H1 (cell line): ENCODE measurements at regions not wholly inside any gene's neighbourhood (a gene's known extent, or its start where the extent isn't known, plus 50 kb on each side); places are given as distances from the start of the nearest gene placed in this dataset.

Experiments
- CTCF ChIA-PET: fragments of 300-600 bp; sonication (Branson Sonifier 250); formaldehyde crosslinking; loops from one replicate; lab custom pipeline; 2021; ENCODE audit not compliant: partially characterized antibody; lab: Charles Lee
- POLR2A ChIA-PET: fragments of 300-600 bp; sonication (Branson Sonifier 250); formaldehyde crosslinking; loops from one replicate; lab custom pipeline; 2021; ENCODE audit warnings: inconsistent platforms; ENCODE audit not compliant: partially characterized antibody; lab: Charles Lee
- DNase-seq, 2 experiments: peaks; one replicate each; pipeline versions ENCODE4 v3.0.0 to v3.0.0-alpha.2; 2010 to 2022; ENCODE audit warnings: low spot score in 2 of 2, low read depth in 1 of 2, mixed read lengths in 1 of 2
- FAIRE-seq: peaks from 2 replicates; lab custom pipeline; 2011; peaks lifted over from hg19 to GRCh38; lab: Jason Lieb, UNC
- H2AFZ ChIP-seq: 2 replicates; pipeline ENCODE4 v1.8.1; 2012; ENCODE audit warnings: low read length, inconsistent platforms
- H2AK5ac ChIP-seq: 2 replicates; pipeline ENCODE4 v1.6.1; 2013; ENCODE audit warnings: low read depth, low read length
- H2BK120ac ChIP-seq: replicated peaks from 2 replicates; pipeline ENCODE3; 2013; ENCODE audit warnings: low read depth, low read length, inconsistent platforms
- H2BK12ac ChIP-seq: 2 replicates; pipeline ENCODE4 v1.6.1; 2013; ENCODE audit warnings: low read depth, low read length
- H2BK15ac ChIP-seq: 2 replicates; pipeline ENCODE4 v1.6.1; 2013; ENCODE audit warnings: low read length
- H2BK20ac ChIP-seq: 2 replicates; pipeline ENCODE4 v1.6.1; 2013; ENCODE audit warnings: low read length
- H2BK5ac ChIP-seq: 2 replicates; pipeline ENCODE4 v1.6.1; 2013; ENCODE audit warnings: low read depth, low read length
- H3K14ac ChIP-seq: 2 replicates; pipeline ENCODE4 v1.6.1; 2013; ENCODE audit warnings: inconsistent platforms; ENCODE audit not compliant: insufficient read length
- H3K18ac ChIP-seq: 2 replicates; pipeline ENCODE4 v1.6.1; 2013; ENCODE audit warnings: low read length; ENCODE audit errors: extremely low read depth
- H3K23ac ChIP-seq: 2 replicates; pipeline ENCODE4 v1.6.1; 2013; ENCODE audit warnings: inconsistent platforms; ENCODE audit not compliant: insufficient read length
- H3K23me2 ChIP-seq: 2 replicates; pipeline ENCODE4 v1.6.1; 2013; ENCODE audit warnings: low read depth, low read length
- H3K27ac ChIP-seq: 2 replicates; pipeline ENCODE4 v1.6.1; 2011; ENCODE audit warnings: low read depth, low read length, inconsistent platforms
- H3K27me3 ChIP-seq, 4 experiments: replicated peaks in 1 of 4; 1 replicate in 1 of 4; 2 replicates in 3 of 4; pipeline versions ENCODE4 v1.6.1 to v1.8.1; 2011 to 2013; ENCODE audit warnings: low read length in 3 of 4, mild to moderate bottlenecking in 3 of 4, inconsistent platforms in 2 of 4, mixed read lengths in 2 of 4, moderate library complexity in 1 of 4; ENCODE audit not compliant: control insufficient read depth in 3 of 4, insufficient read depth in 3 of 4; ENCODE audit errors: extremely low read depth in 1 of 4
- H3K36me3 ChIP-seq, 4 experiments: 2 replicates each; pipeline versions ENCODE4 v1.6.1 to v1.8.1; 2011 to 2013; ENCODE audit warnings: mild to moderate bottlenecking in 4 of 4, low read length in 3 of 4, moderate library complexity in 2 of 4, control low read depth in 1 of 4, inconsistent platforms in 1 of 4; ENCODE audit not compliant: insufficient read depth in 4 of 4, control insufficient read depth in 2 of 4
- H3K4ac ChIP-seq: replicated peaks from 2 replicates; pipeline ENCODE3; 2013; ENCODE audit warnings: low read length, low read depth, mixed read lengths, inconsistent platforms; ENCODE audit not compliant: insufficient read length
- H3K4me1 ChIP-seq, 4 experiments: replicated peaks in 1 of 4; 1 replicate in 1 of 4; 2 replicates in 3 of 4; pipeline versions ENCODE4 v1.6.1 to v1.8.1; 2011 to 2013; ENCODE audit warnings: low read length in 3 of 4, inconsistent platforms in 2 of 4, mixed read lengths in 1 of 4; ENCODE audit not compliant: insufficient read depth in 4 of 4, control insufficient read depth in 3 of 4
- H3K4me2 ChIP-seq, 2 experiments: 2 replicates each; pipeline versions ENCODE4 v1.6.1 to v1.8.1; 2011 to 2013; ENCODE audit warnings: low read depth in 2 of 2, low read length in 2 of 2, control low read depth in 1 of 2, inconsistent platforms in 1 of 2, mild to moderate bottlenecking in 1 of 2; ENCODE audit not compliant: insufficient read depth in 1 of 2
- H3K4me3 ChIP-seq, 4 experiments: fragments of 200-600, 300-600 bp in 1 of 4; sonication (generic), shearing (Covaris generic), sonication (Bioruptor Twin) in 1 of 4; 2 replicates each; pipeline versions ENCODE4 v1.5.1 to v1.8.1; 2011 to 2016; ENCODE audit warnings: low read length in 4 of 4, low read depth in 3 of 4, control low read depth in 2 of 4, inconsistent platforms in 2 of 4, mild to moderate bottlenecking in 2 of 4, mixed read lengths in 1 of 4, moderate library complexity in 1 of 4; ENCODE audit not compliant: insufficient read depth in 2 of 4; ENCODE audit errors: extremely low read depth in 1 of 4
- H3K56ac ChIP-seq: replicated peaks from 2 replicates; pipeline ENCODE3; 2013; ENCODE audit warnings: low read depth, mild to moderate bottlenecking, mixed read lengths, low read length, inconsistent platforms; ENCODE audit not compliant: insufficient read length
- H3K79me1 ChIP-seq: 2 replicates; pipeline ENCODE4 v1.6.1; 2013; ENCODE audit warnings: low read depth, low read length, control low read depth
- H3K79me2 ChIP-seq, 2 experiments: 2 replicates each; pipeline versions ENCODE4 v1.6.1 to v1.8.1; 2012 to 2013; ENCODE audit warnings: low read length in 2 of 2, mild to moderate bottlenecking in 2 of 2, inconsistent platforms in 1 of 2; ENCODE audit not compliant: insufficient read depth in 2 of 2, control insufficient read depth in 1 of 2
- H3K9ac ChIP-seq, 4 experiments: replicated peaks in 1 of 4; 1 replicate in 1 of 4; 2 replicates in 3 of 4; pipeline versions ENCODE4 v1.6.1 to v1.8.1; 2011 to 2013; ENCODE audit warnings: low read depth in 3 of 4, low read length in 3 of 4, control low read depth in 2 of 4, mild to moderate bottlenecking in 2 of 4, moderate library complexity in 2 of 4, inconsistent platforms in 1 of 4; ENCODE audit errors: extremely low read depth in 1 of 4
- H3K9me3 ChIP-seq, 2 experiments: 2 replicates each; pipeline versions ENCODE4 v1.6.1 to v1.8.1; 2012 to 2013; ENCODE audit warnings: mild to moderate bottlenecking in 2 of 2, moderate library complexity in 2 of 2, control low read depth in 1 of 2, inconsistent platforms in 1 of 2, low read depth in 1 of 2, low read length in 1 of 2, mixed read lengths in 1 of 2; ENCODE audit not compliant: insufficient read depth in 2 of 2
- H4K20me1 ChIP-seq, 2 experiments: replicated peaks in 1 of 2; 2 replicates each; pipeline versions ENCODE3 to v1.8.1; 2011 to 2013; ENCODE audit warnings: inconsistent platforms in 2 of 2, low read length in 2 of 2, mild to moderate bottlenecking in 1 of 2; ENCODE audit not compliant: insufficient read depth in 2 of 2, control insufficient read depth in 1 of 2
- H4K5ac ChIP-seq: 2 replicates; pipeline ENCODE4 v1.6.1; 2013; ENCODE audit warnings: low read length, low read depth, mixed read lengths, inconsistent platforms; ENCODE audit not compliant: insufficient read length
- H4K8ac ChIP-seq: 2 replicates; pipeline ENCODE4 v1.8.0; 2013; ENCODE audit warnings: mild to moderate bottlenecking, moderate library complexity, low read length, inconsistent platforms; ENCODE audit not compliant: insufficient read depth; ENCODE audit errors: extremely low read depth
- H4K91ac ChIP-seq: replicated peaks from 2 replicates; pipeline ENCODE3; 2013; ENCODE audit warnings: low read length, mixed read lengths, inconsistent platforms; ENCODE audit not compliant: insufficient read length
- CREB1 ChIP-seq: IDR thresholded peaks from 2 replicates; pipeline ENCODE4 v1.6.1; 2012; ENCODE audit warnings: inconsistent platforms
- RNF2 ChIP-seq: fragments of 200-900, 300-1000 bp; sonication (generic); IDR thresholded peaks from 2 replicates; pipeline ENCODE4 v1.7.1; 2016; ENCODE audit warnings: borderline replicate concordance, low read depth, mild to moderate bottlenecking, antibody characterized with exemption, low read length; ENCODE audit not compliant: poor library complexity, severe bottlenecking; ENCODE audit errors: missing control alignments
- SRF ChIP-seq: IDR thresholded peaks from 2 replicates; pipeline ENCODE4 v1.6.1; 2011; ENCODE audit warnings: mild to moderate bottlenecking, low read depth, low read length, moderate library complexity
- TAF1 ChIP-seq: IDR thresholded peaks from 2 replicates; pipeline ENCODE4 v1.6.1; 2011; ENCODE audit warnings: mild to moderate bottlenecking, low read depth, low read length
- TAF7 ChIP-seq: optimal IDR thresholded peaks from 2 replicates; pipeline ENCODE3; 2011; ENCODE audit warnings: low read depth, mild to moderate bottlenecking, inconsistent platforms, low read length, moderate library complexity, borderline replicate concordance
- WGBS, 2 experiments: shearing (Covaris generic) in 1 of 2; methylation state at CpG; one replicate each; pipeline versions ENCODE4 v1.1.6 to v1.1.7; 2013 to 2015; ENCODE audit warnings: low lambda C conversion rate in 2 of 2, mixed read lengths in 2 of 2, inconsistent platforms in 1 of 2, low coverage in 1 of 2, missing lambda C conversion rate in 1 of 2; ENCODE audit not compliant: insufficient replicate concordance in 2 of 2, insufficient coverage in 1 of 2, insufficient read length in 1 of 2; ENCODE audit errors: extremely low coverage in 1 of 2, missing lambda C conversion rate in 1 of 2; 5-methylcytosine and 5-hydroxymethylcytosine counted together
- TF ChIP-seq, protein P1 (sequence below): IDR thresholded peaks from 2 replicates; pipeline ENCODE4 v1.6.1; 2012; ENCODE audit warnings: low read length, inconsistent platforms

DNA sequence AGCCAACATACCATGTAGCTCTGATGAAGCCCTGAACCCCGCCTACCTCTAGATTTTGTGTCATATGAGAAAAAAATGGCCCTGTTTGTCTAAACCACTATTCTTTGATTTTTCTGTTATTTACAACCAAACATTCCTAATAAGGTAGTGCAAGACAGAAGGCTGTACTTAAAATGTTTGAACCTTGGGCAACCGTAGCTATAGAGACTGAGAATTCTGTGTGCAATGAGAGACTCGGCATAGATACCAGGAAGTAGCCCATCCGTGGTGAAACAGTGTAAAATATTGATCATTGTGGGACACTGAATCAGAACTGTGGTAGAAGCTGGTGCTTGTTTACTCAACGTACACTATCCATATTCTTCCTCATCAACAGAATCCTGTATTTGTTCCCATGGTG, 86.5 kb upstream of the TMCC3 start:
- POLR2A ChIA-PET: no interaction called here
- H3K36me3 ChIP-seq: no peaks in the 10 kb centered on the region
- TF ChIP-seq CREB1 (no peak), RNF2 (no peak), TAF7 (no peak), SRF (no peak), TAF1 (no peak)
- TF ChIP-seq, protein P1, sequence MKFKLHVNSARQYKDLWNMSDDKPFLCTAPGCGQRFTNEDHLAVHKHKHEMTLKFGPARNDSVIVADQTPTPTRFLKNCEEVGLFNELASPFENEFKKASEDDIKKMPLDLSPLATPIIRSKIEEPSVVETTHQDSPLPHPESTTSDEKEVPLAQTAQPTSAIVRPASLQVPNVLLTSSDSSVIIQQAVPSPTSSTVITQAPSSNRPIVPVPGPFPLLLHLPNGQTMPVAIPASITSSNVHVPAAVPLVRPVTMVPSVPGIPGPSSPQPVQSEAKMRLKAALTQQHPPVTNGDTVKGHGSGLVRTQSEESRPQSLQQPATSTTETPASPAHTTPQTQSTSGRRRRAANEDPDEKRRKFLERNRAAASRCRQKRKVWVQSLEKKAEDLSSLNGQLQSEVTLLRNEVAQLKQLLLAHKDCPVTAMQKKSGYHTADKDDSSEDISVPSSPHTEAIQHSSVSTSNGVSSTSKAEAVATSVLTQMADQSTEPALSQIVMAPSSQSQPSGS: no peak

More for the DNA sequence above, 86.5 kb upstream of the TMCC3 start:
- Histone ChIP-seq H3K23ac (no peak overlapping the region), H3K4me3 (no peak overlapping the region), H2BK120ac (no peak overlapping the region), H2BK20ac (no peak overlapping the region), H3K4ac (no peak overlapping the region), H4K91ac (no peak overlapping the region), H3K79me2 (no peaks in the 10 kb centered on the region), H3K56ac (no peak overlapping the region), H3K18ac (no peak overlapping the region), H2BK12ac (no peak overlapping the region), H3K4me1 (no peaks in the 10 kb centered on the region; a peak in 1 of 7 replicates), H4K20me1 (no peaks in the 10 kb centered on the region), H4K8ac (no peak overlapping the region), H3K27me3 (no peaks in the 10 kb centered on the region), H2BK5ac (no peak overlapping the region), H3K27ac (no peak overlapping the region), H2BK15ac (no peak overlapping the region), H3K23me2 (no peaks in the 10 kb centered on the region), H3K79me1 (no peaks in the 10 kb centered on the region), H2AFZ (no peak overlapping the region), H2AK5ac (no peak overlapping the region), H3K14ac (no peak overlapping the region), H4K5ac (no peak overlapping the region), H3K9ac (no peak overlapping the region), H3K9me3 (no peaks in the 10 kb centered on the region), H3K4me2 (no peak overlapping the region)
- no peak for DNase-seq
- WGBS, 2 experiments: 95% methylated on average over 5 of the region's 5 CpGs; no CpG with 5 or more reads in 1 of the 2 experiments
- FAIRE-seq: no peak
- CTCF ChIA-PET: interaction anchor here (0.8 to 1.6 kb wide), 3 partner anchors 10 to 191 kb away, joined by 3 to 4 read pairs (median 4); no protein-coding TSS in a partner anchor
